LNCAP (cell line): ENCODE measurements at regions not wholly inside any gene's neighbourhood (a gene's known extent, or its start where the extent isn't known, plus 50 kb on each side); places are given as distances from the start of the nearest gene placed in this dataset.

Experiments
- TF ChIP-seq, protein P1 (sequence below): fragments of 450-650 bp; IDR thresholded peaks from 2 replicates; pipeline ENCODE4 v1.5.1; 2017; ENCODE audit warnings: mild to moderate bottlenecking

DNA sequence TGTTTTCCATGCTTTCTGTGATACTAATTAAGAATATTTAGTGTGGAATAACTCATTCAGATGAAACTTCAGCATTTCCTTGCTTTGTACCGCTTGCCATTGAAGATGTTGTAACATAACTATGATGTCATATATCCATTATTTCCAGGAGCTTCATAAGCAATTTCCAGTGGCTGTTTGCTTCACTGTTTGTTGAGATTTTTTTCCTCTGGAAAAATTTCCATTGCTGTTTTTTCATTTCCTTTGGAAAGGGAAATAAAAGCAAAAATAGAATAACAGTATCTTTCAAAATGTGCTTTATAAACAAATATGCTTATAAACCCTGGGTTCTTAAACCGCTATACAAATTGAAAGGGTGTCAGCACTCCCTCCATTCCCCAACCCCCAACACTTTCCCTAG lies 319.6 kb upstream of the SEMA6D start:
- TF ChIP-seq, protein P1, sequence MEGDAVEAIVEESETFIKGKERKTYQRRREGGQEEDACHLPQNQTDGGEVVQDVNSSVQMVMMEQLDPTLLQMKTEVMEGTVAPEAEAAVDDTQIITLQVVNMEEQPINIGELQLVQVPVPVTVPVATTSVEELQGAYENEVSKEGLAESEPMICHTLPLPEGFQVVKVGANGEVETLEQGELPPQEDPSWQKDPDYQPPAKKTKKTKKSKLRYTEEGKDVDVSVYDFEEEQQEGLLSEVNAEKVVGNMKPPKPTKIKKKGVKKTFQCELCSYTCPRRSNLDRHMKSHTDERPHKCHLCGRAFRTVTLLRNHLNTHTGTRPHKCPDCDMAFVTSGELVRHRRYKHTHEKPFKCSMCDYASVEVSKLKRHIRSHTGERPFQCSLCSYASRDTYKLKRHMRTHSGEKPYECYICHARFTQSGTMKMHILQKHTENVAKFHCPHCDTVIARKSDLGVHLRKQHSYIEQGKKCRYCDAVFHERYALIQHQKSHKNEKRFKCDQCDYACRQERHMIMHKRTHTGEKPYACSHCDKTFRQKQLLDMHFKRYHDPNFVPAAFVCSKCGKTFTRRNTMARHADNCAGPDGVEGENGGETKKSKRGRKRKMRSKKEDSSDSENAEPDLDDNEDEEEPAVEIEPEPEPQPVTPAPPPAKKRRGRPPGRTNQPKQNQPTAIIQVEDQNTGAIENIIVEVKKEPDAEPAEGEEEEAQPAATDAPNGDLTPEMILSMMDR = no peak

DNA sequence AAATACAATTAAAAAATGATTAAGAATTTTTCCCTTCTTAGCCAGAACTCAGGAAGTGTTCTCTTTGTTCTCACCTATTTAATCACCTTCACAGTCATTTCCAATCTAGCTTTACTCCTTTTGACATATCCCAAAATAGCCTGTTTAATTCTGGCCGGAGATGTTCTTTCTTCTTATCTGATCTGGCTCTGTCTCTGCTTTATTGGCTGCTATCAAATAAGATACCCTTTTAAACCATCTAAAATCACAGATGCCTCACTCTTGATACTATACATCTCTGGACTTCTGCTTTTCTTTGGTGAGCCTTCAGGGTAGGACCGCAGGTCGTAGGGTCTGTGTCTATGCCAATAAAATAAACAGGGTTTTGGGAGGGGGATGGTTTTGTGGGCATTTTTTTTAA lies 319.2 kb upstream of the SEMA6D start:
- TF ChIP-seq, protein P1 = no peak

DNA sequence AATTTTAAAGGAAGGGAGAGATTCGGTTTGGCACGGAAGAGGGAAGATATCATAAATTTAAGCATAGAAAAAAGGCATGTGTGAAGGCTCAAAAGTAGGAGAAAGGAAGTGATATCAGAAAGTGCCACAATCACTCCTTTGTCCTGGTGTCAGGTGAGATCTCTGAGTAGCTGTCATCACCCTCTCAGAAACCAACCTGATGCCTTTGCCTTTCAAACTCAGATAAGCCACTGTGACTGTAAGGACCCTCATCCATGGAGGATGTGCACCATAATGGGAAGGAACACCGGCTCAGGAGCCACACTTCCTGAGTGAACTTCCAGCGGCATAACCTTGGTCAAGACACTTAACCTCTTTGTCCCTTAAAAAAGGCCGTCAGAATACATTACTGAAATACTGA lies 318.7 kb upstream of the SEMA6D start:
- TF ChIP-seq, protein P1 = no peak

DNA sequence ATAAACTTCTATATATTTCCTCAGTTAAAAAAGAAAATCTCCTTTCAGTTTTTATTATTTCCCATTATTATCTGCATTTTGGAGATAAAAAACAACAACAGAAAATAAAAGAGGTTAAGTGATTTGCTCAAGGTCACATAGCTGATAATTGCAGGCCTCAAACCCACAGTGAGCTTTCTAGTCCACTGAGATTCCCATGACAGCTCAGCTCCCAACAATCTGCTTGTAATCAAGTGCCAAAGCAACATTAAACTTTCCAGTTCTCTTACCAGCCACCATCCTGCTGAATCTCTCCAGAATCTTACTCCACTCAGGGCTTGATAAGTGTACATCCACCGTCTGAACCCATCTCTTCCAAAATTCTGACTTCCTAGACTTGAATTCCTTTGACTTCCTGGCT lies 318.2 kb upstream of the SEMA6D start:
- TF ChIP-seq, protein P1 = no peak

DNA sequence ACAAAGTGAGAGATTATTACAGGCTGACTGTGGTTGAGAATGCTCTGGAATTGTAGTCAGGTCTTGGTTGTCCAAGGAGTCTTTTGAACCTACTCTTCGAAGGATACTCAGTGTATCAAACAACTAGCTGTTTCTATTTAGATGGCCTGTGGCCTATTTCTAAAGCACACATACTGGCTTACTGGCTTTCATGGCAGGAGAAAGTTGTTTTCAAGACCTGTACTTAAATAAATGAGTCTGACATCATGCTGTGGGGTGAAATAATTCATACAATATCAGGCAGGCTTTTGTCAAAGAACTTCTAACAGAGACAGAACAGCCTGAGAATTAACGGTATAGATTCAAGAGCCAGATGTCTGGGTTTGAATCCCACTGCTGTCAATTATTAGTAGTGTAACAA lies 316.7 kb upstream of the SEMA6D start:
- TF ChIP-seq, protein P1 = no peak

DNA sequence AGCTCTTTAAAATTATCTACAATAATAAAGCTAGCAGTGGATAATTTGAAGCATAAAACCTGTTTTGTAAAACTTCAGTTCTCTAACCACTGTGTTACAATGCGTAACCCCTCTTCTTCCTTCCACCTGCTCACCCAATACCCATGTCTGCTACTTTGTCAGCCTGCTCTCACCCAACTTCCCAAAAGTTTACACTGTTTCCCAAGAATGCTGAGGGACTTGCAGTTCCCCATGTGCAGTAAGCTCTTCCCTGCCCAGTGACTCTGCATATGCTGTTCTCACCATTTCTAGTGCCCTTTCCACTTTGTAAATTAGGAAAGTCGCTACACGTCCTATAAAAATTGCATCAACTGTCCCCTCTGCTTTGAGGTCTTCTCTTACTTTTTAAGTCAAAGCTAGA lies 315.9 kb upstream of the SEMA6D start:
- TF ChIP-seq, protein P1 = no peak

DNA sequence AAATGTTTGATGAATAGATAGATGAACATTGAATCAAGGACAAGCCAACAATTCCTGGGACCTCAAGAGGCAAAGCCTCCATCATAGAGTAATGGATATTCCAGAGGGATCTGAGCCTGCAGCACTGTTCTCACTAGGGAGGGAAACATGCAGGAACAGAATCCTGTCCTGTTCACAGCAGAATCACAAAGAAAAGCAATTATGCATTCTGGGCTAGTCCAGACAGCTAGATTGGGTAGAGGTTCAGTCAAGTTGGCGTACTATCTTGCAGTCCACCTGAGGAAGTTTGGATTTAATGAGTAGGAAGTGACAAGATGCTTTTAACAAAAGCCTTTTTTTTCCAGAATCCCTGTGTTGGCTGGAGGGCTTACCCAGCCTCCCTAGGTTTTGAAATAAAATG lies 314.5 kb upstream of the SEMA6D start:
- TF ChIP-seq, protein P1 = no peak

DNA sequence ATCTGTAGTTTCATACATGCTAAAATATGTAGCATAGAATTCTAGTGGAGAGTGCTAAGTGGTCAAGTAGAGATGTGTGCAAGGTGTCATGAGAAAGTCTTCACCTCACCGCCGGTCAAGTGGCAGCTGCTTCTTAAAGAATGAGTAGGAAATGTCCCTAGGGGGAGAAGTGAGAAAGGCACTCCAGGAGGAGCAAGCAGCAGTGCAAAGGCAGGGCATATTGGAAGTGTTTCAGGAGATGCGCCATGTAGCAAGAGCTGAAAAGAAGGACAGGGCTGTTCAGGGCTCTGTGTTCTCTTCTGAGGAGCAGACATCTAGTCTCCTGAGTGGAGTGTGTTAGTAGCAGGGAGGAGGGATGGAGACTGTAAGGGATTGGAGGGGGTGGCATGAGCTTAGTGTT lies 312.4 kb upstream of the SEMA6D start:
- TF ChIP-seq, protein P1 = no peak
